ENCODE measurements at regions not wholly inside any gene's neighbourhood (a gene's known extent, or its start where the extent isn't known, plus 50 kb on each side); places are given as distances from the start of the nearest gene placed in this dataset.
"Not testable (repeated sequence)": the region's sequence is repeated elsewhere in the genome, so short reads cannot be mapped to it uniquely, and the experiment has no call there.

DNA sequence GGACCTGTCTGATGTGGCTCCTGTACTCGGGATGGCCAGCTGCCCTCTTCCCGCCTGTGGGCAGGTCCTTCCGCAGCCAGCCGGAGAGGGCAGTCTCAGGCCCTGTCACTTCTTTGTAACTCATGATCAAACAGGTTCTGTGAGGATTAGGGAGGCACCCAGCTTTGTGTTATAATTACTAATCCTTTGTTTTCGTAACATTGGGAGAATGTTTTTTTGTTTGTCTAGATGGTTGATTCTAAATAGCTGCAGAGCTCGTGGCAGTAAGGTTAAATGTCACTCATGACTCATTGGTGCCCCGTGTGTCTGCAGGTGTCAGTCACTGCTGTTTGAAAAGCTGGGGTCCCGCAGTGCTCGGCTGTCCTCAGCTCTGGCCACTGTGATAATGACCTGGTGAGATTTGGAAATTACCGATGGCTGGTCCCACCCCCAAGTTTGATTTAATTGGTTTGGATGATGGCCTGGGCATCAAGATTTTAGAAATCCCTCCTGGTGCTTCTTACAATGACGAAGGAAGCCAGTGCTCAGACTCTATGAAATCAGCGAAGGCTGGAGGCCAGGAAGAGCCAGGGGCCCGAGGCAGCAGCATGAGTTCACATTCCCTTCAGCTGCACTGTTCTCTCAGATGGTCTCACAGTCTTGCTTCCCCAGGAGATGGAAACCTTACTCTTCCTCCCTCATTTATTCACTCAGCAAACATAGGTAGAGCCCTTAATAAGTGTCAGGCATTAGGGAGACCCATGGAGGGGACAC, 172.8 kb downstream of the VAPA start:
- DNase-seq: no peak

GRCh38 chr18:10088734-10089133, 174.9 kb downstream of the VAPA start:
- no peak for DNase-seq

- DNase-seq: no peak
Measured at GRCh38 chr18:10089881-10090280, 176.1 kb downstream of the VAPA start.

- no peak for DNase-seq
Measured at GRCh38 chr18:10090668-10091067, 176.9 kb downstream of the VAPA start.

- DNase-seq: no peak
Measured at GRCh38 chr18:10093445-10093844, 179.6 kb downstream of the VAPA start.

DNA sequence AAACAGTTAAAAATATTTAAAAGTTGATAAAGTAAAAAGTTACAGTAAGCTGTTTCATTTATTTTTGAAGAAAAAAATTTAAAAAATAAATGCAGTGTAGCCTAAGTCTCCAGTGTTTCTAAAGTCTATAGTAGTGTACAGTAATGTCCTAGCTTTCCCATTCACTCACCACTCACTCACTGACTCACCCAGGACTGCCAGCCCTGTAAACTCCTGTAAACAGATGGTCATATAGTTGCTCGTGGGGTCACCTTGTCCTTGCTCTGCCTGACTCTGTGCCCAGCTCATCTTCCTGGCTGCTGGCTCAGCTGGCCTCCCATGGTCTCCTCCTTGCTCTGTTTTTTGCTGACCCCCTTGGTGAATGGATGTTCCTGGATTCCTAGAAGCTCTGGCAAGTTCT, 180.3 kb downstream of the VAPA start:
- DNase-seq: no peak

DNA sequence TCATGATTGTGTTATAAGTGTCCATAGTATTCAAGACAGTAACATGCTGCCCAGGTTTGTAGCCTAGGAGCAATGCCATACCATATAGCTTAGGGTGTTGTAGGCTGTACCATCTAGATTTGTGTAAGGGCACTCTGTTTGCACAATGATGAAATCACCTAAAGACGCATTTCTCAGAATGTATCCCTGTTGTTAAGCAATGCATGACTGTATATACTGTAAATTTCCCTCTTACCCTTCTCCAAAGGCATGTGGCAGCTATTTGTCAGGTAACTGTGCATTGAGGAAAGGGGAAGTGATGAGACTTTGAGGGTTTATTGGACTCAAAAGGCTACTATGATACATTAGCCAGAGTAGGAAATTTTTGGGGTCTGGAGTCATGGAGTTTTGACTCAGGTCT, 180.8 kb downstream of the VAPA start:
- no peak for DNase-seq

DNA sequence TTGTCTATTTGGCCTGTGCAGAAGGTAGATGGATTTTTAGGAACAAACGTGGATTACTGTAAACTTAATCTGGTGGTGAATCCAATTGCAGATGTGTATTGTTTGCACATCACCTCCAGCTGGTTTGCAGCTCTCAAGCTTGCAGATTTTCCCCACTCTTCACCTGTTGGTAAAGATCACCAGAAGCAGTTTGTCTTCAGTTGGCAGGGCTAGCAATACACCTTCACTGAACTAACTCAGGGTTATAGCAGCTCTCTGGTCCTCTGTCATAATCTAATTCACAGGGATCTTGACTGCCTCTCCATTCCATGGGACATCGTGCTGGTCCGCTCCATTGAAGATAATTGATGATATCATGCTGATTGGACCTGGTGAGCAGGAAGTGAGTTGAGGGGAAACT, 181.5 kb downstream of the VAPA start:
- DNase-seq: no peak

DNA sequence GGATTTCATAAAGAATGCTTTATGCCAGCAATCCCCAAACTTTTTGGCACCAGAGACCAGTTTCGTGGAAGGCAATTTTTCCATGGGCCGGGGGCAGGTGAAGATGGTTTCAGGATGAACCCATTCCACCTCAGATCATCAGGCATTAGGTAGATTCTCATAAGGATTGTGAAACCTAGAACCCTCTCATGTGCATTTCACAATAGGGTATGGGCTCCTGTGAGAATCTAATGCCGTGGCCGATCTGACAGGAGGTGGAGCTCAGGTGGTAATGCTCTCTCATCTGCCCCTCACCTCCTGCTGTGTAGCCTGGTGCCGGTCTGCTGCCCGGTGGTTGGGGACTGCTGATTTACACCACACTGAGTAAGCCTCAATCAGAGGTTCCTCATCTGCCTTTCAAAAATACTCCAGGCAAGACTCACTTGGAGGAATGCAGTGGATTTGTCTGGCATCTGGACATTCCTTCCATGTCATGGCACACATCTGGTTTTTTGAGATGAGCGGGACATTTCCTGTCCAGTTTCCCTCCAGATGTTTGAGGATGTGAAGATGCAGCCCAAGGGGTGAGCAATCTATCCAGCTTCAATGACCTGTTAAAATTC, 185.8 kb downstream of the VAPA start:
- no peak for DNase-seq

DNA sequence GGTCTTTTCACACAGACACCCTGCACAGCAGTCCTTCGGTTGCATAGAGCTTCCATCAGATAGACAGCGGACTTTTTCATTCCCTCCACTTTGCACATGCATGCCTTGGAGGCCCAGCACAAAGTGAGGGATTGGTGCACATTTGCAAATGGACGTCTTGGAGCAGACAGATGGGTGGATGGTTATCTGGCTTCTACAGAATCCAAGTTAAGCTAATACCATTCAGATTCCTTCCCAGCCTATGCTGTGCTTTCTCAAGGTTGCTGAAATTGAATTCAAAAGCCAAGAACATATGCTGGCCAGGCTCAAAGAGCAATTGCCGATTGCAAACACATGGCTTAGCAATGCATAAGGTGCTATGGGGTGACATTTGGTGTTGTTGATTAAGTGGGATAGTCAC, 186.4 kb downstream of the VAPA start:
- no peak for DNase-seq

DNA sequence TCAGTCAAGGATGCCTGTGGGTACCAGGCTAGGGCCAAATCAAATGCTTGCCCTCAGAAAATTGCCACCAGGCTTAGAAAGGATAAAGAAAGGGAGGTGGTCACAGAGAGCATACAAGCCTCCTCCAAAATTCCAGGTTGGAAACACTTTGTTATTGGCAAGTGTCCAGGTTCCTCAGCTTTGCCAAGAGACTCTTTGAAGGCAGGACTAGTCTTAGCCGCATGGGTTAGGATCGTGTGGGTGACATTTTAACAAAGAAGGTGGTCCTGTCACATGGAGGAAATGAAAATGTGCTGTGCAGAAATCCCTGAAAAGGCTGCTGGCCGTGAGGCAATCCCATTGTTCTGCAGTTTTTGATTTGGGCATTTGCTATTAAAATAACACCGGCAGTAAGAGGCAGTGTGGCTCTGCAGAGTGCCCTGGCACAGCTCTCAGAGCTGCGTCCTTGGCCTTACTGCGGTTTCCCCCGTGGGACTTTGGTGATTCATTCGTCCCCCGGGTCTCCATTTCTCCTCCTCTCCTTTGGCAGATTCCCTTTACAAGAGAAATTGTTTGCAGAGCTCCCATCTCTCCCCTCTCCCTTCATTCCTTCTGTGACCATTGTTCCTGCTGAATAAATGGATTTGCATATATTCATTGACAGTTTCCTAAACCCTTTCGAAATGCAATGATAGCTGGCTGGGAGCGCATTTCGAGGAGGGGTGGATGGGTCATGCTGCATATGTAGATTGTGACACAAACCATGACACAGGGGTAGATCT, 187.3 kb downstream of the VAPA start:
- DNase-seq: no peak

GRCh38 chr18:10101729-10102128, 187.9 kb downstream of the VAPA start:
- DNase-seq: no peak

GRCh38 chr18:10105118-10105517, 191.3 kb downstream of the VAPA start:
- not testable (repeated sequence) for DNase-seq

DNA sequence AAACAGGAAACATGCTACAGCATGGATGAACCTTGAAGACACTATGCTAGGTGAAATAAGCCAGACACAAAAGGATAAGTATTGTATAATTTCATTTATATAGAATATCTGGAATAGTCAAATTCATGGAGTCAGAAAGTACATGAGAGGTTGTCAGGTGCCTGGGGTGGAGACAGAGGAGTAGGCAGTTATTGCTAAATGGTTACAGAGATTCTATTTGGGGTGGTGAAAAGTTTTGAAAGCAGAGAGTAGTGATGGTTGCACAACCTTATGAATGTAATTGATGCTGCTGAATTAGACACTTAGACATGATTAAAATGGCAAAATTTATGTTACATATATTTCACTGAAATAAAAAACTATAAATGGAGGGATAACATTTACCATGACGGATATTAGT, 197.4 kb downstream of the VAPA start:
- DNase-seq: no peak

DNA sequence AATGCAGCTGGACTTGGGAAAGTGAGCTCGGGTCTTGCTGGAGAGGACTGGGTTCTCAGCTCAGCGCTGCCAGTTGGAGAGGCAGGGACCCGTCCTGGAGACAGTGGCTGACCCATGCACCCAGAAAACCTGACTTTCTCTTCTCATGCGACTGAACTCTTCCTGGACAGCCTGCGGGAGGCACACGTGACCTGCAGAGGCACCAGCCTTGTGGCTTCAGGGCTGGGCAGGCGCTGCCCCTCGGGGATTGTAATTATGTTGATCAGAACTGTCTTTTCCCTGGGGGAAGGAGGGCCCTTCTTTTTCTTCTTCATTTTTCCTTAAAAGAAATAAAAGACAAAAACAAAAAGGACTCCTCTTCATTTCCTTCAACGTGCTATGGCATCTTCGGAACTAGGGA, 198.1 kb downstream of the VAPA start:
- no peak for DNase-seq

DNA sequence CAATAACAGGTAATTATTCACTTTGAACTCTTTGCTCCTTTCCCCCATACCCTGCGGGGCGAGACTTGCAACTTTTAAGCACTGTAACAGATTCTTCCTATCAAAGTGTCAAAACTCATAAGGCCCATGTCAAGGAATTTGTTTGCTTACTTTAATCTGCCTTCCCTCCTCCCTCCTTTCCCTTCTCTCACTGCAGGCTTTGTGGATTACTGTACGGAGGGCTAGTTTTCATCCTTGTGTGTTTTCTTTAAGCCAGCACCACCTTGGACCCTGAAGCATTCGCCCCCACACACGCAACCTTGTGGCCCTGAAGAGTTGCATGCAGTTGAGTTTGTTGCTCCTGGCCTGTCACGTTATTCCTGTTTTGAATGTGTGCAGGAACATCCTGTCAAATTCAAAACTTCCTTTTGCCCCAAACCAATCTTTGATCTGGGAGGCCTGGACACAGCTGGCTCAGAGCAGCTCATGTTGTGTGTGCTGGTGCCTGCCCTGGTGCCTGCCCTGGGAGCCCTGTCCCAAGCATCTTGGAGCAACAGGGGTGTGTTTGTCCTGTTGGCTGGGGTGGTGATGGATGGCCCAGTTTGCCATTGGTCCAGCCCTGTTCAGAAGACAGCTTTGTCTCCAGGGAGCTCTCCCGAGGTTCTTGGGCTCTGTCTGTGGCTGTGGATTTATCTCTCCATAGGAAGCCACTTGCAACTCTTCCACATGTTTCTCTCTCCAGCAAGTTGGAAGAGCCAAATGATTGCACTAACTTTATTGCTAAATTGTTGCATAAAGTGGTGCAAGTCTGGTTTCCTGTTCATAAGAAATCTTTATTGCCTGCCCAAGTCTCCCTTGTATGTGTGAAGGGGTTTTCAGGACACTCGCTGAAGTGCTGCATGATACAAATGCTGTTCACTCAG, 199.6 kb downstream of the VAPA start:
- no peak for DNase-seq

DNA sequence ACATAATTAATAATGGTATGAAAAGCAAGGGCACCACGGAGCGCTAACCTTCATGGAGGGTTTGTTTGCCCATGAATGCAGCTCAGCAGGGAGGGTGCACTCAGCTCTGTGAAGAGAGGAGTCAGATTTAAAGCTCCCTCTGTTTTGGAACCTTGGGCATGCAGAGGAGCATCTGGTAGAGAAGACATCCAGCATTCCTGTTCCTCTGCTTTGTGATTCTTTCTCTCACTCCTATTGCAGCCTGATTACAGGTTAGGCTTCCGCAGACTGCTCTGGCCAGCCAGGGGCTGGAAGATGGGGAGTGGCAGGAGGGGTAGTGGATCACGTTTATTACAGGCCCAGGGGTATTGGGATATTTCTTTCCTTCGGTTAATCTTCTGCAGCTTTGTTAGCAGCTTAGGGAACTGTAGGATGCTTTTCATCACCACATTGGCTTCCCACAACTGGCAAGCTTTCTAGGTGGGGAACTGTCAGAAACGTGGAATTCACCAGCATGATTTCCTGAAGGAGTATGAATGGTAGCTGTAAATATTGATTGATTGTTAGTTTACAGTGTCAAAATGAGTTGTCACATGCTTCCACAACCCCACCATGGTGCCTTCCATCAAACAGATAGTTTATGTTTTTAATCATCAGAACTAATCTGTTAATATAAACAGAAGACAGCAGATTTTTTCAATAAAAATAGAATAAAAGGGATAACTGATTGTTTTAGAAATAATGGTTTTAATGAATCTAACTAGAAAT, 201.1 kb downstream of the VAPA start:
- no peak for DNase-seq

GRCh38 chr18:10116574-10116973, 202.8 kb downstream of the VAPA start:
- no peak for DNase-seq

DNA sequence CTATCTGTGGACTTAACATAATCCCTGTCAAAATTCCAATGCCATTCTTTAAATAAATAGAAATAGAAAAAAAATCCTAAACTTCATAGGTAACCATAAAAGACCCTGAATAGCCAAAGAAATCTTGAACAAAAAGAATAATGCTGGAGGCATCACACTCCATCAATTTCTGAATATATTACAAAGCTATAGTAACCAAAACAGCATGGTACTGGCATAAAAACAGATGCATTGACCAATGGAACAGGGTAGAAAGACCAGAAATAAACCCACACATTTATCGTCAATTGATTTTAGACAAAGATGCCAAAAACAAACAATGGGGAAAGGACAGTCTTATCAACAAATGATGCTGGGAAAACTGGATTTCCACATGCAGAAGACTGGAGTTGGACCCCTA, 205.7 kb downstream of the VAPA start:
- no peak for DNase-seq

- DNase-seq: no peak
Measured at GRCh38 chr18:10119991-10120390, 206.2 kb downstream of the VAPA start.

DNA sequence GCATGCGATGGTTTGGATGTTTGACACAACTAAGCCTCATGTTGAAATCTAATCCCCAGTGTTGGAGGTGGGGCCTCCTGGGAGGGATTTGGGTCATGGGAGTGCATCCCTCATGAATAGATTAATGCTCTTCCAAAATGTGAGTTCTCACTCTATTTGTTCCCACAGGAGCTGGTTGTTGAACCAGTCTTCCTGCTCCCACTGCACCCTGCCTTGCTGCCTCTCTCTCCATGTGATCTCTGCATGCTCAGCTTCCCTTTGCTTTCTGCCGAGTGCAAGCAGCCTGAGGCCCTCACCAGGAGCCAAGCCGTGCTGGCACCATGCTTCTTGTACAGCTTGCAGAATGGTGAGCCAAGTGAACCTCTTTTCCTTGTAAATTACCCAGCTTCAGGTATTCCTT, 206.8 kb downstream of the VAPA start:
- DNase-seq: no peak

DNA sequence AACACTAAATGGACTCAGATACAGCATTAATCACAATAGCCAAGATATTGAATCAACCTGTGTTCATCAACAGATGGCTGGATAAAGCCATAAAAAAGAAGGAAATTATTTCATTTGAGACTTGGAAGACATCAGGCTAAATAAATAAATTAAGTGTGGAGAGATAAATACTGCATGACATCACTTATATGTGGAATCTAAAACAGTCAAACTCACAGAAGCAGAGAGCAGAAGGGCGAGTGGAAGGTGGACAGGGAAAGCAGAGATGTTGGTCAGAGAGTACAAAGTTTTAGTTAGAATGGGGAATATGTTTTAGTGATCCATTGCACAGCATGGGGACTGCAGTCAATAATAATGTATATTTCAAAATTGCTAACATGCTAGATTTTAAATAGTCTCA, 207.2 kb downstream of the VAPA start:
- DNase-seq: no peak

Data from CD4-positive, alpha-beta T cell treated with Interleukin-15 for 1 hour (primary cell).